ENCODE measurements at regions not wholly inside any gene's neighbourhood (a gene's known extent, or its start where the extent isn't known, plus 50 kb on each side); places are given as distances from the start of the nearest gene placed in this dataset.

DNA sequence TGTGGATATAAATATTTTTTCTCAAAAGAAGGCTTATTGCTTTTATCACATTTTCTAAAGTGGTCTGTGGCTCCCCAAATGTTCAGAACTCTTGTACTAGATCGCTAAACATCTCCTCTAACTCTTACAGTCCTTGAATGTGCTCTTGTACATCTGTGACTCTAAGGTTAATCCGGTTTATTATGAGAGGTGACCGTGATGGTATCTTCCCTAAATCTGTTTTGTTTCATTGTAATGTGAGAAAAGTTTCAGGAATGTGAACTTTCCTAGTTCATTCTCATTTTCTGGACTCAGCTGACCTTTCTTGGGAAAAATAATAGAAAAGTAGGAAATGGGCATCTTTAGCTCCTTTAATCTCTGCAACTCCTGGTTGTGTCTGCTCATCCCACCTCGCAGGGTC lies 94.5 kb upstream of the CD180 start:
- Histone ChIP-seq H3K9ac (ENCODE audit: extremely low read depth, insufficient read length, low read length) (no peak overlapping the region), H2BK120ac (ENCODE audit: low read depth, low read length, poor library complexity, severe bottlenecking) (no peak overlapping the region), H2BK20ac (ENCODE audit: low read depth, low read length, poor library complexity, severe bottlenecking) (no peak overlapping the region), H4K5ac (ENCODE audit: insufficient read length, low read depth, low read length) (no peak overlapping the region), H3K4me1 (ENCODE audit: insufficient read depth, low read length) (peaks cover 3% of the 10 kb centered on the region; the same call in 1 of the 2 replicates), H3K79me1 (ENCODE audit: insufficient read depth, low read depth, low read length, poor library complexity, severe bottlenecking) (no peaks in the 10 kb centered on the region), H2BK15ac (ENCODE audit: low read depth, low read length) (no peak overlapping the region), H3K79me2 (ENCODE audit: insufficient read depth, low read length) (no peaks in the 10 kb centered on the region), H3K9me3 (ENCODE audit: control insufficient read depth, low read depth, low read length) (no peaks in the 10 kb centered on the region), H3K4ac (ENCODE audit: low read depth, low read length) (no peak overlapping the region), H3T11ph (ENCODE audit: low read length) (no peak overlapping the region), H4K91ac (ENCODE audit: insufficient read length, low read depth, low read length) (no peak overlapping the region), H3K23ac (ENCODE audit: insufficient read length, low read depth, low read length) (no peak overlapping the region), H3K27ac (ENCODE audit: insufficient read length, low read depth, low read length) (no peak overlapping the region), H2BK12ac (ENCODE audit: insufficient read length, low read depth, low read length) (no peak overlapping the region), H4K8ac (replicated peaks; ENCODE audit: insufficient read length, low read depth, low read length) (no peak overlapping the region), H3K23me2 (ENCODE audit: insufficient read length, low read depth, low read length, poor library complexity, severe bottlenecking) (no peaks in the 10 kb centered on the region), H3K14ac (ENCODE audit: insufficient read depth, low read length) (no peak overlapping the region), H3K4me2 (ENCODE audit: insufficient read depth, insufficient read length, low read length) (no peak overlapping the region), H2AFZ (ENCODE audit: low read length) (no peak overlapping the region), H2AK5ac (ENCODE audit: insufficient read length, low read length) (no peak overlapping the region), H3K56ac (ENCODE audit: insufficient read length, low read depth, low read length) (no peak overlapping the region), H2BK5ac (ENCODE audit: insufficient read length, low read length) (no peak overlapping the region), H3K27me3 (ENCODE audit: insufficient read depth, low read length) (no peaks in the 10 kb centered on the region), H4K20me1 (ENCODE audit: control insufficient read depth, insufficient read depth, insufficient read length) (no peaks in the 10 kb centered on the region), H3K18ac (ENCODE audit: insufficient read length, low read depth, low read length) (no peak overlapping the region)
- TF ChIP-seq, protein P1, sequence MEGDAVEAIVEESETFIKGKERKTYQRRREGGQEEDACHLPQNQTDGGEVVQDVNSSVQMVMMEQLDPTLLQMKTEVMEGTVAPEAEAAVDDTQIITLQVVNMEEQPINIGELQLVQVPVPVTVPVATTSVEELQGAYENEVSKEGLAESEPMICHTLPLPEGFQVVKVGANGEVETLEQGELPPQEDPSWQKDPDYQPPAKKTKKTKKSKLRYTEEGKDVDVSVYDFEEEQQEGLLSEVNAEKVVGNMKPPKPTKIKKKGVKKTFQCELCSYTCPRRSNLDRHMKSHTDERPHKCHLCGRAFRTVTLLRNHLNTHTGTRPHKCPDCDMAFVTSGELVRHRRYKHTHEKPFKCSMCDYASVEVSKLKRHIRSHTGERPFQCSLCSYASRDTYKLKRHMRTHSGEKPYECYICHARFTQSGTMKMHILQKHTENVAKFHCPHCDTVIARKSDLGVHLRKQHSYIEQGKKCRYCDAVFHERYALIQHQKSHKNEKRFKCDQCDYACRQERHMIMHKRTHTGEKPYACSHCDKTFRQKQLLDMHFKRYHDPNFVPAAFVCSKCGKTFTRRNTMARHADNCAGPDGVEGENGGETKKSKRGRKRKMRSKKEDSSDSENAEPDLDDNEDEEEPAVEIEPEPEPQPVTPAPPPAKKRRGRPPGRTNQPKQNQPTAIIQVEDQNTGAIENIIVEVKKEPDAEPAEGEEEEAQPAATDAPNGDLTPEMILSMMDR (conservative IDR thresholded peaks at IDR 0.05) = no peak
- Mint-ChIP-seq H3K27ac (no peak overlapping the region), H3K36me3 (ENCODE audit: insufficient read depth in 1 of 3, low read depth in 3 of 3) (no peaks in the 10 kb centered on the region), H3K4me3 (no peak overlapping the region), H3K27me3 (ENCODE audit: low read depth) (no peaks in the 10 kb centered on the region), H3K9me3 (no peaks in the 10 kb centered on the region), H3K4me1 (peaks cover 0 to 9% of the 10 kb centered on the region in 2 experiments; a peak in 2 of 4 replicates)
- DNase-seq = no peak
- no CpG with 5 or more reads among the region's 4 CpGs for WGBS (ENCODE audit: extremely low coverage, insufficient read length, low lambda C conversion rate)
